ENCODE measurements at regions not wholly inside any gene's neighbourhood (a gene's known extent, or its start where the extent isn't known, plus 50 kb on each side); places are given as distances from the start of the nearest gene placed in this dataset.

- no peak for DNase-seq (ENCODE audit: low read depth)
Measured at GRCh38 chr13:90402613-90403012, 944.9 kb upstream of the MIR17HG start.

DNA sequence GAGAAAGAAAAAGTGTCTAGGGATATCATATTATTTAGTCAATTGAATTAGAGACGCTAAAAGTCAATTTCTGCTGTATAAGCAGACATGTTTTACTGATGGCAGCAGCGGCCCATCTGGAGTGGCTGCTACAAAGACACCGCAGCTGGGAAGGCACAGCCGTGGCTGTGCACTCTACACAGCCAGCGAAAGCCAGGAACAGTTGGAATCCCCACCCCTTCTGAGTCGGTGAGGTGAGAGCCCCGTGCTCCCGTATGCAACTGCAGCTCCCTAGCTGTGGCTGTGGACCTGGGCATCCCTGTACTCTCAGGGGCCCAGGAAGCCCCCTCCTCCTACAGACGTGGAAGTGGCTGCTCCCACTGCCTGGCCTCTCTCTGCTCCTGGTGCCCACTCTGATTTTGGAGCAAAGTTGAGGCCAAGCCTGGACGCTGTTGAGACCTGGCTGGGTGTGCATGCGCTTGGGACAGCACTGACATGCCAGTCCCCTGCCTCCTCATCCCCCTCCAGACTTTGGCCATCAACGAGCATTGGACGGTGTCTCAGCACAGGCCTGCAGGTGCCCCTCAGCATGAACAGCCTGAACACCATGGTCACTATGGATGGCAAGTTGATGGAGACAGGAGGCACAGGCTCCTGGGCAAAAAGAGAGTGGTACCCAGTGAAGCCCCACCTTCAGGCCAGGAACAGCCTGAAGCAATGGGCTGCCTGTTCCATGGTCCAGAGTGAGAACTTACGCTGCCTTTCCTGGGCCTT lies 944.0 kb upstream of the MIR17HG start:
- no peak for DNase-seq (ENCODE audit: low read depth)

DNA sequence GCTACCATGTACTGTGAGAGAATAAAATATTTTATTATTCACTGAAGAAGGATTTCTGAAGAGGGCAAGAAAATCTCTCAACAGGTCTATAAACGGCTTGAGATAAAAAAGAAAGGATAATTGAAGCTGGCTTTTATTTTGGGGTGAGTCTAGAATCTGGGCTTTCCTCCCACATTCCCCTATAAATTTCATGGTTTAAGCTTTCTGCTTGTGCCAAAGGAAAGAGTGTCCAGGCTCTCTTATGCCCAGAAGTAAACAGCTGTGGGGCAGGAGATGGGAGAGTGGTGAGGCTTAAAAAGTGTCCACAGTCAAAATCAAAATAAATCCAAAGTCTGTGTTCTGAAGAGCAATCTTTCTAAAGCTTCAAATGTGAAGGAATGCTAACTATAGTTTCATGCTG lies 942.2 kb upstream of the MIR17HG start:
- DNase-seq (ENCODE audit: low read depth) = no peak

DNA sequence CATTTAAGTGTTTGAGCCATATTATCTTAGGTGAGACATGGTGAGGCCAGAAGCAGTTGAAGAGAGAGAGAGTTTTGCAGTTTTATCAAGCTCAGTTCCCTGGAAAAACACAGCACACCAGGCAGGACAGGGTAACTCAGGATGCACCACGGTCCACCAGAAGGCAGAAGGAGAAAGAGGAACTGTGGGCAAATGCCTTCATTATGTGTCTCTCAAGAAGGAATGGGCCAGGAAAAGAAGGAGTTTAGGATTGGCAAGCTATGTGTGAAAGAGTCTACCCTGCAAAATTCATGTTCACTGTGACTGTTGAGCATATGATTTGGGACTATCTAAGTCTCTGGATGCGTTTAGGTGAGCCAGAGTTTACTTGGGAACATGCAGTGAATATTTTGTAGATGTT lies 934.5 kb upstream of the MIR17HG start:
- no peak for DNase-seq (ENCODE audit: low read depth)

DNA sequence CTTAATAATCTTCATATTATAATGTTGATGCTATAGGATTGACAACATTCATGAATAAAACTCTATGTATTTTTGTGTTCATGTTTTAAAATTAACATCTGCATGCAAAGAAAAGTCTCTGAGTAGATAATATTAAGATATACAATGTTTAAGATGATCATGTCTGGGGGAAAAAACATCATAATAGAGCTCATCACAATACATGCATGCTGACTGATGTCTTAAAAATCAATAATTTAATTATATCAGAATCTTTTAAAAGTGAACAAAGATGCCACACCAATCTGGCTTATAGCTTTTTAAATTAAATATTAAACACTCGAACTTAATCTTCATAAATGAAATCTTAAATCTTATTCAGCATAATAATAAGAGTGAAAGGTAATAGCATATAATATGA lies 933.9 kb upstream of the MIR17HG start:
- no peak for DNase-seq (ENCODE audit: low read depth)

GRCh38 chr13:90414691-90415596 lies 932.5 kb upstream of the MIR17HG start:
- peak; percentile 4 for DNase-seq (ENCODE audit: low read depth)

DNA sequence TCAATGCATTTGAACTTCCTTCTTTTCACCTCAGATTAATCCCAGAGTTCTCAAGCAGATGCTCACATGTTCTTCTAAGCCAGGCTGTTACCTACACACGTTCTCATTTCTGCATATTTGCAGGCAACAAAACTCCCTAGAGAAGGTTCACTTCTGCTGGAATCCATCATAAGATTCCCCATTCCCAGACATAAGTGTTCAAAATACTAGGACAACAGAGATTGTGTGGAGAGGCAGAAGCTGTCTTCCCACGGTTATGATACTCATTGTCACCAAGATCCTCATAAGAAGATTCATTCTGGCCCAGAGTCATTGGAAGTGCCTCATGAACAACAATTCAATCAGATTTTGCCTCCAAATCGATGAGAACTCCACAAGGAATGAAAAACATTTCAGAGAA lies 931.6 kb upstream of the MIR17HG start:
- no peak for DNase-seq (ENCODE audit: low read depth)

- DNase-seq (ENCODE audit: low read depth) = peak; percentile 2
Measured at GRCh38 chr13:90416519-90416918, 931.0 kb upstream of the MIR17HG start.

DNA sequence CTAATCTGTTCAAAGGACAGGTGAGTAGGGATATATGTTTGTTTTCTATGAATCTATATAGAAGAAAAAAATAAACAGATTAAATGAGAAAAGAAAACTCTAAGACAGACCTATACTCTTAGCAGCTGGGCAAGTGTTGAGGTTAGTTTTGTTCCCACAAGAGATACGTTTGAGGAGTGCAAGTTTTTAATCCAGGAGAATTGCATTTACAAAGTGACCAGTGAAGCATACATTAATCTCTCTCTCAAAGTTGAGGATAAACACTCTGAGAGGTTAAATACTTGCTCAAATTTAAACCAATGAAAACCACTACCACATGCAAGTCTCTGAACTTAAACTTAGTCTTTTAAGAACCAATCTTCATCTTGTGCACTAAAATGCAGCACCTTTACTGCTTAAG lies 930.5 kb upstream of the MIR17HG start:
- DNase-seq (ENCODE audit: low read depth) = no peak

DNA sequence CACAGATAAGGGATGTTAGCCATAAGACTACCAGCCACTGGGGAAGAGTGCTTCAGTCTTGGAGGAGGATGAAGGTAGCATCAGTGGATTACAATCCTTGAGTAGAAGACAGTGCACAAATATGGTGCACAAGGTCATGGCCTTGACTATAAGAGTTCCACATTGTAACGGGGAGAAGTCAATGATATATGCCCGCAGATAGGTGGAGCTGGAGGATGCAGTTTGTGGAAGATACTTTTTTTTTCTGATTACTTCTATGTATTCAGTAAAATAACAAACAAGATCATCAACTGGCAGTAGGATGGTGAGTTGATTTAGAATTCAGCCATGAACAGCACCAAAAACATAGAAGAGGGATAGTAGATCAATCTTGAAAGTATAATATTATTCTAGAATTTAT lies 926.8 kb upstream of the MIR17HG start:
- no peak for DNase-seq (ENCODE audit: low read depth)

DNA sequence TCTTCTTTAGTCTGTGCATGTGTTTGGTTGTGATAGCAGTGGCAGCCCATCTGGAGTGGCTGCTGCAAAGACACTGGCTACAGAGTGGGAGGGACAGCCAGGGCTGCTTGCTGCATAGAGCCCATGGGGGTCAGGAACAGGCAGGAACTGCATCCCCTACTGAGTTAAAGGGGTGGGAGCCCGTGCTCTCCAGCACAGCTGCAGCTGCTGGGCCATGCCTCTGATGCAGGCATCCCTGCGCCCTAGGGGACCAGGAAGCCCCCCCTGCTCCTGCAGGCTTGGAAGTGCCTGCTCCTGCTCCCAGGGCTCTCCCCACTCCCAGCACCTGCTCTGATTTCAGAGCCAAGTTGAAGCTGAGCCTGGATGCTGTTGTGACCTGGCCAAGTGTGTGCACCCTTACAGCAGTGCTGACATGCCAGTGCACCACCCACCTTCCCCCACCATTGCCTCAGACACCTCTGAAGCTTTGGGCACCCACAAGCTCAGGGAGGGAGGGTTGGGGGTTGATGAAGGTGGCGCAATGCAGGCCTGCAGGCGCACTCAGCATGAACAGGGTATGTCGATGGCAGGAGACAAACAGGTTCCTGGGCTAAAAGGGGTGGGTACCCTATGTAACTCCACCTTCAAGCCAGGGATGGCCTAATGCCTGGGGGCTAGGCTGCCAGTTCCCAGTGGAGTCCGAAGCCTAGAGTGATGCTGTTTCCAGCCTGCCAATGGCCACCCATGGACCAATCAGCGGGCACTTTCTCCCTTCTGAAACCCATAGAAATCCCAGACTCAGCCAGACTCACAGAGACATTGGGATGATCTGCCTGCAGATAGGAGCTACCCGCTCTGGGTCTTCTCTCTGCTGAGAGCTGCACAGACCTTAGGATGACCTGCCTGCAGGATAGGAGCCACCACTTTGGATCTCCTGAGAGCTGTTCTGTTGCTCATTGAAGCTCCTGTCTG lies 919.9 kb upstream of the MIR17HG start:
- no peak for DNase-seq (ENCODE audit: low read depth)

- DNase-seq (ENCODE audit: low read depth) = no peak
Measured at GRCh38 chr13:90428522-90429210, 918.8 kb upstream of the MIR17HG start.

DNA sequence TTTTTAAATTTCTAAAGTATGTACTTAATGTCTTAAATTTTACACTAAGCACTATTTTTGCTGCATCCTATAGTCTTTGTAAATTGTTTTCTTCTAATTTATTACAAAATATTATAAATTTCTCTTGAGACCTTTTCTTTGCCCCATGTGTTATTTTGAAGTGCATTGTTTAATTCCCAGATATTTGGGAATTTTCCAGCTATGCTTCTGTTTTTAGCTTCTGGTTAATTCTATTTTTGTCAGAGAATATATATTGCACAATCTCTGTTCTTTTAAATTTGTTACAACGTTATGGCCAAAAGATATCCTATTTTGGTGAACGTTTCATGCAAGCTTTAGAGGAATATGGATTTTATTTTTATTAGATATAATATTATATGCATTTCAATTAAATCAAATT lies 917.4 kb upstream of the MIR17HG start:
- DNase-seq (ENCODE audit: low read depth) = no peak

GRCh38 chr13:90436697-90437096 lies 910.8 kb upstream of the MIR17HG start:
- DNase-seq (ENCODE audit: low read depth) = no peak

DNA sequence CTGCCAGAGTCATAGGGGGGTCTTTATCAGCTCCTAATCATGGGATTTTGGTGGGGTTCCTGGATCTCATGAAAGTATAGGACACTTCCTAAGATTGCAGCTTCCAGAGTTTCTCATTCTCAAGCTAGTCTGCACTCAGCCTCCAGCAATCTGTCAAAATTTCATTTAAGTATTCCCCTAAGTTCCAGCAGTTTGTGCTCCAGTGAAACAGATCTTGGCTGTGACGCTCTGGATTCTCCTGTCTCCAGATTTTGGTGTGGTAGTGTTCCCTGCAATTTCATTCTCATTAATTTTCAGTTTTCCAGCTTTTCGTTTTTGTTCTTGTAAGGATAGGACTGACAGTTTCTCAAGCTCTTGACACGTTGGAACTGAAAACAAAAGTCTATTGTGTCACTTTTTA lies 908.9 kb upstream of the MIR17HG start:
- DNase-seq (ENCODE audit: low read depth) = no peak

- no peak for DNase-seq (ENCODE audit: low read depth)
Measured at GRCh38 chr13:90443268-90443667, 904.2 kb upstream of the MIR17HG start.

GRCh38 chr13:90444232-90444631 lies 903.3 kb upstream of the MIR17HG start:
- DNase-seq (ENCODE audit: low read depth) = no peak

DNA sequence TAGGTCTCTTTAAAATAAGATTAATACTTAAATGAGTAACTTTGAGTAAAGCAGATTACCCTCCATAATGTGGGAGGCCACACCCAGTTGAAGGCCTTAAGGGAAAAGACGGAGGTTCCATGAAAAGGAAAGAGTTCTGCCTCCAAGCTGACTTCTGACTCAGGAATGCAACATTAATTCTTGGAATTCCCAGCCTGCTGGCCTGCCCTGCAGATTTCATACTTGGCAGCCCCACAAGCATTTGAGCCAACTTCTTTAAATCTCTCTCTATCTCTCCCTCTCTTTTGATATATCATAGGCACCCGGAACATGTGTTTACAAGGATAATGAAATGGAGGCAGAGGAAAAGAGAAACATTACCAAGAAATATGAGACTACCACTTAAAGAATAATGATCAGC lies 902.3 kb upstream of the MIR17HG start:
- DNase-seq (ENCODE audit: low read depth) = peak; percentile 60

- no peak for DNase-seq (ENCODE audit: low read depth)
Measured at GRCh38 chr13:90447034-90447733, 900.3 kb upstream of the MIR17HG start.

- DNase-seq (ENCODE audit: low read depth) = no peak
Measured at GRCh38 chr13:90447734-90448101, 899.8 kb upstream of the MIR17HG start.

DNA sequence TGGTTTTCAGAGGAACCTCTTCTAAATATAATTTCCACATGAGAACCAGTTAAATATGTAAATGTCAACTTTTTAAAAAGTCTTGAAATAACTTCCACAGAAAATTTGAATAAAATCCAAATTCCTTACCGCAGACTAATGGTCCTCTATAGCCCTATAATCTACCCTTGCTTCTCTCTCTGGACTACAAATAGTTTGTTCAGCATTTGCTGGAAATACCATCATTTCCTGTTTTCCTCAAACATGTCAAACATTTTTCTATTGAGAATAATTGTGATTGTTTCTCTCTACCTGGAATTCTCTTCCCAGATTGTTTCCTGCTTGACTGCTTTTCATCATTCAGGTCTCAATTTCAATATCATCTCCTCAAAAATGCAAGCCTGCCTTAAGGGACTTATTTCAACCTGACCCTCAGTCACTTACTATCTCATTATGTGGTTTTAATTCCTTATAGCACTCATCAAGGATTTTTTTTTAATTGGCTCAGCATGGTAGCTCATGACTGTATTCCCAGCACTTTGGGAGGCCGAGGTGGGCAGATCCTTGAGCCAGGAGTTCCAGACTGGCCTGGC lies 898.9 kb upstream of the MIR17HG start:
- no peak for DNase-seq (ENCODE audit: low read depth)

Measured in HS-5 (cell line).